ENCODE measurements at regions not wholly inside any gene's neighbourhood (a gene's known extent, or its start where the extent isn't known, plus 50 kb on each side); places are given as distances from the start of the nearest gene placed in this dataset.

DNA sequence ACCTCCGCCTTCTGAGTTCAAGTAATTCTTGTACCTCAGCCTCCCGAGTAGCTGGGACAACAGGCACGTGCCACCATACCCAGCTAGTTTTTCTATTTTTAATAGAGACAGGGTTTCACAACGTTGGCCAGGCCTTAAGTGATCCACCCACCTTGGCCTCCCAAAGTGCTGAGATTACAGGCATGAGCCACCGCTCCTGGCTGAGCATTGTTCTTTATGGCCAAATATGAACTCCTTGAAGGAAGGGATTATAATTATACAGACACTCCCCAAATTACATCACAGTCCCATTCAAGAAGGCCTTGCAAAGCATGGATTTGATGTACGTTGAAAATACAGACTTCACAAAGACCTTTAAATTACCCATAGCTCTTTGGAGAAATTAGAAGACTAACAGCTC is 381.7 kb downstream of the TXNL1 start:
- TF ChIP-seq, protein P1, sequence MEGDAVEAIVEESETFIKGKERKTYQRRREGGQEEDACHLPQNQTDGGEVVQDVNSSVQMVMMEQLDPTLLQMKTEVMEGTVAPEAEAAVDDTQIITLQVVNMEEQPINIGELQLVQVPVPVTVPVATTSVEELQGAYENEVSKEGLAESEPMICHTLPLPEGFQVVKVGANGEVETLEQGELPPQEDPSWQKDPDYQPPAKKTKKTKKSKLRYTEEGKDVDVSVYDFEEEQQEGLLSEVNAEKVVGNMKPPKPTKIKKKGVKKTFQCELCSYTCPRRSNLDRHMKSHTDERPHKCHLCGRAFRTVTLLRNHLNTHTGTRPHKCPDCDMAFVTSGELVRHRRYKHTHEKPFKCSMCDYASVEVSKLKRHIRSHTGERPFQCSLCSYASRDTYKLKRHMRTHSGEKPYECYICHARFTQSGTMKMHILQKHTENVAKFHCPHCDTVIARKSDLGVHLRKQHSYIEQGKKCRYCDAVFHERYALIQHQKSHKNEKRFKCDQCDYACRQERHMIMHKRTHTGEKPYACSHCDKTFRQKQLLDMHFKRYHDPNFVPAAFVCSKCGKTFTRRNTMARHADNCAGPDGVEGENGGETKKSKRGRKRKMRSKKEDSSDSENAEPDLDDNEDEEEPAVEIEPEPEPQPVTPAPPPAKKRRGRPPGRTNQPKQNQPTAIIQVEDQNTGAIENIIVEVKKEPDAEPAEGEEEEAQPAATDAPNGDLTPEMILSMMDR (IDR thresholded peaks at IDR 0.05), result no peak
- TF ChIP-seq POLR2A (IDR thresholded peaks at IDR 0.05; ENCODE audit: low read depth) (no peak), EP300 (IDR thresholded peaks at IDR 0.05) (no peak), POLR2AphosphoS5 (IDR thresholded peaks at IDR 0.05) (no peak)
- no peaks in the 10 kb centered on the region for H3K9me3 ChIP-seq
- H3K4me1 ChIP-seq, result peaks cover 0 to 10% (median 5%) of the 10 kb centered on the region in 4 donors
- no peaks in the 10 kb centered on the region for H3K36me3 ChIP-seq
- H3K27me3 ChIP-seq, result no peaks in the 10 kb centered on the region
- H3K27ac ChIP-seq (replicated peaks in 1 of 4), result no peak overlapping the region
- H3K4me3 ChIP-seq, result no peak overlapping the region
- no peak for DNase-seq (ENCODE audit: extremely low spot score)
- WGBS, result 89% methylated on average over 6 of the region's 6 CpGs
- intact Hi-C loops (cut with DNase I), result no loop called here

DNA sequence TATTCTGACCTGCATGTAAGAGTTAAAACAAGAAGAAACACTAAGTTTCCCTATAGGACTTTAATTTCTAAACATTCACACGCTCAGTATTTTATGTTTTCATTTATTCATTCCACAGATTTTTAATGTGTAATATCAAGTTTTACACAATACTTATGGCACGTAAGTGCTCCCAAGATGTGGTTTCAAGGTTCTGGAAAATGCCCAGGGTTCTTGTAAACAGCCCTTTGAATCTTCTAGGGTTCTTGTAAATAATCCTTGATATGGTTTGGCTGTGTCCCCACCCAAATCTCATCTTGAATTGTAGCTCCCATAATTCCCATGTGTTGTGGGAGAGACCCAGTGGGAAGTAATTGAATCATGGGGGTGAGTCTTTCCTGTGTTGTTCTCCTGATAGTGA is 383.0 kb downstream of the TXNL1 start:
- DNase-seq (ENCODE audit: extremely low spot score), result no peak
- no peak overlapping the region for H3K4me3 ChIP-seq
- no peaks in the 10 kb centered on the region for H3K9me3 ChIP-seq
- H3K36me3 ChIP-seq, result no peaks in the 10 kb centered on the region
- H3K27ac ChIP-seq (replicated peaks in 1 of 4), result no peak overlapping the region
- peaks cover 0 to 10% (median 5%) of the 10 kb centered on the region in 4 donors for H3K4me1 ChIP-seq
- no peak for TF ChIP-seq POLR2A (IDR thresholded peaks at IDR 0.05; ENCODE audit: low read depth)
- TF ChIP-seq, protein P1 (IDR thresholded peaks at IDR 0.05), result no peak
- TF ChIP-seq POLR2AphosphoS5 (IDR thresholded peaks at IDR 0.05), result no peak
- TF ChIP-seq EP300 (IDR thresholded peaks at IDR 0.05), result no peak
- 86% methylated on average over 2 of the region's 2 CpGs for WGBS
- H3K27me3 ChIP-seq, result no peaks in the 10 kb centered on the region
- intact Hi-C loops (cut with DNase I), result no loop called here

DNA sequence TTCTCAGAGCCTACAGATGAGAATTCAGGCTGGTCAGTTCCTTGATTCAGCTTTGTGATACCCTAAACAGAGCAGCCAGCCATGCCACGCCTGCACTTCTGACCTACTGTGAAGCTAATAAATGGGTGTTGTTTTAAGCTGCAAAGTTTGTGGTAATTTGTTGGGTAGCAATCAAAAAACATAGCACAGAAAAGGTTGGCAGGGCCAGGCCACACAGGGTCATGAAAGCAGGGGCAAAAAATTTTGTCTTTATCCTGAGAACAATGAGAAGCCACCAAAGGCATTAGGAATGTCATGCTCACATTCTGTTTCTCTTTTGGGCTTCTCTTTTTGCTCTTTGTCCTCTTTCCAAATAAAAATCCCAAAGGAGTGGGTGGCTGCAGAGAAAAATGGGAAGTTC is 385.9 kb downstream of the TXNL1 start:
- 92% methylated on average over 1 of the region's 1 CpG for WGBS
- Histone ChIP-seq H3K4me3 (no peak overlapping the region), H3K27ac (replicated peaks in 1 of 4) (no peak overlapping the region), H3K36me3 (no peaks in the 10 kb centered on the region), H3K4me1 (peaks cover 0 to 9% (median 5%) of the 10 kb centered on the region in 4 donors), H3K9me3 (no peaks in the 10 kb centered on the region), H3K27me3 (no peaks in the 10 kb centered on the region)
- no peak for DNase-seq (ENCODE audit: extremely low spot score)
- intact Hi-C loops (cut with DNase I), result no loop called here
- no peak for TF ChIP-seq EP300 (IDR thresholded peaks at IDR 0.05)
- TF ChIP-seq POLR2A (IDR thresholded peaks at IDR 0.05; ENCODE audit: low read depth), result no peak
- TF ChIP-seq, protein P1 (IDR thresholded peaks at IDR 0.05), result no peak
- TF ChIP-seq POLR2AphosphoS5 (IDR thresholded peaks at IDR 0.05), result no peak

DNA sequence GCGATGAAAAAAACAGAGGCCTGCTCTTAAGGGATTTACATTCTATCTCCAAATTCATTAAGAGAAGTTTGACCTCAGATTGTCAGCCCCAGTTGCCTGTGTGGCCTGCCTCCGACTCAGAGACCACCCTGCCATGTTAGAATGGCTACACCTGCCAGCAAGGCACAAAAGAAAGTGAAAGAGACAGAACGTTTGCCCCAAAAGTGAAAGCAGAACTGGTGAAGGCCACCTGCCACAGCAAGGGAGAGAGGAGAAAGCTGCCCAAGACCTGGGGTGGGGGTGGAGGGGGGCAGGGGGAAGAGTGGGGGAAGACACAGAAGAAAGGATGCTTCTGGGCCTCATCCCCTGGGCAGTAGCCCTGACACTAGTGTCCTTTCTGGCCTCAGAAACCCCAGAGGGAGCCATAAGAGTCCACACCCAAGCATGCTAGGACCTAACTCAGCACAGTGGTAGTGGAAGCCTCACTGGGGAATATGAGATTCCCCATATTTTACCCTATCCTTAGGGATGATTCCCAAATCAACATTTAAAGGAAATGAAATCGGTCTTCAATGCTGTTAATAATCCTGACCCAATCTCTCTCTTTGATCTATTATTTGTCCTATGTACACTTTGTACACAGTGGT is 389.7 kb downstream of the TXNL1 start:
- WGBS, result 78% methylated on average over 4 of the region's 4 CpGs
- intact Hi-C loops (cut with DNase I), result no loop called here
- DNase-seq (ENCODE audit: extremely low spot score), result no peak
- TF ChIP-seq, protein P1 (IDR thresholded peaks at IDR 0.05), result no peak
- TF ChIP-seq EP300 (IDR thresholded peaks at IDR 0.05) (no peak), POLR2AphosphoS5 (IDR thresholded peaks at IDR 0.05) (no peak), POLR2A (IDR thresholded peaks at IDR 0.05; ENCODE audit: low read depth) (no peak)
- H3K4me3 ChIP-seq, result no peak overlapping the region
- peaks cover 0 to 15% (median 12%) of the 10 kb centered on the region in 4 donors for H3K4me1 ChIP-seq
- no peaks in the 10 kb centered on the region for H3K27me3 ChIP-seq
- no peaks in the 10 kb centered on the region for H3K36me3 ChIP-seq
- H3K9me3 ChIP-seq, result no peaks in the 10 kb centered on the region
- no peak overlapping the region for H3K27ac ChIP-seq (replicated peaks in 1 of 4)

DNA sequence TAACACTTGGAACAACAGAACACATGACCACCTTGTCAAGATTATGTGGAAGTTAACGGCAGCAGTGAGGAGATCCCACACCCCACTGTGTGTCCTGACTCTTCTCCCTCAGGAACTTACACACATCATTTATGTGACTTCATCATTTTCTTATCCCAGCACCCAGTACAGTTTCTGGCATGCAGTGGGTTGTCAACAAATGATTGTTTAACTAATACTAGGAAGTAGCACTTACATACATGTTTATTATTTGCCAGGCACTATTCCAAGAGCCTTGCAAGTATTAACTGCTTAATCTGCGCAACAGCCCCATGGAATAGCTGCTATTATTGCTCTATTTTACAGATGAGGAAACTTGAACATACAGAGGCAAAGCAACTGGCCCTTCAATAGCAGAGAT is 391.5 kb downstream of the TXNL1 start:
- H3K4me3 ChIP-seq, result no peak overlapping the region
- H3K4me1 ChIP-seq, result peaks cover 0 to 15% (median 12%) of the 10 kb centered on the region in 4 donors
- no peaks in the 10 kb centered on the region for H3K36me3 ChIP-seq
- no peaks in the 10 kb centered on the region for H3K9me3 ChIP-seq
- no peak for TF ChIP-seq POLR2AphosphoS5 (IDR thresholded peaks at IDR 0.05)
- TF ChIP-seq, protein P1 (IDR thresholded peaks at IDR 0.05), result no peak
- no peak for TF ChIP-seq EP300 (IDR thresholded peaks at IDR 0.05)
- TF ChIP-seq POLR2A (IDR thresholded peaks at IDR 0.05; ENCODE audit: low read depth), result no peak
- intact Hi-C loops (cut with DNase I), result no loop called here
- 95% methylated on average over 2 of the region's 2 CpGs for WGBS
- H3K27ac ChIP-seq (replicated peaks in 1 of 4), result no peak overlapping the region
- DNase-seq (ENCODE audit: extremely low spot score), result no peak
- no peaks in the 10 kb centered on the region for H3K27me3 ChIP-seq
